Putamen (tissue), 1 donor: ENCODE measurements at regions not wholly inside any gene's neighbourhood (a gene's known extent, or its start where the extent isn't known, plus 50 kb on each side); places are given as distances from the start of the nearest gene placed in this dataset.

Source experiments
- DNase-seq: peaks from one replicate; pipeline ENCODE4 v3.0.0-alpha.2; 2016; ENCODE audit warnings: low spot score

GRCh38 chr6:65818576-65818975 lies 111.5 kb upstream of the EYS start:
- DNase-seq, result no peak

DNA sequence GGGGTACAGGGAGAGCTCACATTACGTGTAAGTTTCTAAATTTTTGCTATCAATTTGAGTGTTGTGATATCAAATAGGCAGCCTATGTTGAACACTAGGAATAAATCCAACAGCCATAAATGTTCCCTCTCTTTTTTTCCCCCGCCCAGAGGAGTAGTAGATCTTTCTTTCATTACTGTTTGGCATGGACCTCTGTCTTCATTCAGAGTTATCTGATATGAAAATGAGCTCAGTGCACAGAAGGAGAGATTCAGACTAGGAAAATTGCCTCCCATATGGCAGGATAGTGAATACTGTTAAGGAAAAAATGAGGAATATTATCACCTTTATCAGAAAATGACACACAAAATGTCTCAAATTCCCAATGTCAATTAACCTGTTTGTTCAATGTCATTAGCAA lies 110.0 kb upstream of the EYS start:
- no peak for DNase-seq

GRCh38 chr6:65814071-65814470 lies 107.0 kb upstream of the EYS start:
- DNase-seq, result no peak

DNA sequence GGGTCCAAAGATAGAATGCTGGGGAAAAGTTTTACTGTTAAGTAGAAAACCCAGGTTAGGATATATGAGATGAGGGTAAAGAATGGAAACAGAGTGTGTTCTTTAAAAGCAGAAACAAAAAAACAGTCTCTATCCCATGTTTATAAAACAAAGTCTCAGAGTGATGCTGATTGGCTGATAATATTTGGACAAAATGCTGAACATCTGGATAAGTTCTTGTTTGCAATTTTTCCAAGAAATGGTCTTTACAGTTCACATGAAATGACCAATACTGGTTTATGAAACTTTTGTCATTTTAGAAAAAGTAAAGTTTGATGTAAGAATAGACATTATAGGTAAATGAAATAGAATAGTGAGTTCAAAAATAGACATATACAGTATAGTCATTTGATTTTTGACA lies 96.2 kb upstream of the EYS start:
- DNase-seq, result no peak

GRCh38 chr6:65799389-65799788 lies 92.4 kb upstream of the EYS start:
- no peak for DNase-seq

GRCh38 chr6:65798280-65799014 lies 91.4 kb upstream of the EYS start:
- no peak for DNase-seq

- no peak for DNase-seq
Observed at GRCh38 chr6:65790666-65791065, 83.6 kb upstream of the EYS start.

- no peak for DNase-seq
Observed at GRCh38 chr6:65787787-65788186, 80.8 kb upstream of the EYS start.

- no peak for DNase-seq
Observed at GRCh38 chr6:65786815-65787214, 79.8 kb upstream of the EYS start.

GRCh38 chr6:65780691-65781090 lies 73.7 kb upstream of the EYS start:
- DNase-seq, result no peak

DNA sequence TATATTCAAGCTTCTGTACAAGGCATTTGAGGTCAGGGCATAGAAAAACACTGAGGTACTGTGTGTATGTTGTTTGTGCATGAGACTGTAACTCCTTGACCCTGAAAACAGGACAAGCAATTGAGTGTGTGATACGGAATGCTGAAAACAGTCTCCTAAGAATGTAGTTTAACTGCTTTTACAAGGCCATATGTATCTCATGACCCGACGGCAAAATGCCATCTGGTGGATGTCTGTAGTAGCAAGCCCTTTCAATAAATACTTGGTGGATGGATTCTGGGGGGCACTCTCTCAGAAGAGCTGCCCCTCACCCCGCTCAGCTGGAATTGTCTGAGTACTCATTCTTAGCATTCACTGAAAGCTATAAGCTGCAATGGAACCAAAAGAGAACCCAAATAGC lies 69.3 kb upstream of the EYS start:
- DNase-seq, result no peak

GRCh38 chr6:65771946-65772345 lies 64.9 kb upstream of the EYS start:
- DNase-seq, result no peak

GRCh38 chr6:65761890-65762289 lies 54.9 kb upstream of the EYS start:
- no peak for DNase-seq

DNA sequence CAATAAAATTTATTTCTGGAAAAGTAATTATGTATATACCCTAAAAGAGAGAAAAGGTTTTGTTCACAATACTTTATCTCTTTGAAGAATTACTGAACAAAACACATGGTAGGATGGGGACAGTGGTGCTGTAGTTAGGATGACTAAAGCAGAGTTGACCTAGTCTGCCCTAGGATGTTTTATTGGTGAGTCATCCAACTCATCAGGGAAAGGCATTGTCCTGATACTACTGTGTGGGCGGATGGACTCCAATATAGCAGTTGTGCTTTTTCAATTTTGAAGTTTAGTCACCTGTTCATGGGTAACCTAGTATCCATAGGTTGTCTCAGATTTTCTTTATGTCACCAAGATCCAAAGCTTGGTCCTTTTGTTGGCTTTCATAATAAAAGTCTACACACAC lies 53.3 kb upstream of the EYS start:
- DNase-seq, result no peak
